ENCODE measurements at regions not wholly inside any gene's neighbourhood (a gene's known extent, or its start where the extent isn't known, plus 50 kb on each side); places are given as distances from the start of the nearest gene placed in this dataset.

DNA sequence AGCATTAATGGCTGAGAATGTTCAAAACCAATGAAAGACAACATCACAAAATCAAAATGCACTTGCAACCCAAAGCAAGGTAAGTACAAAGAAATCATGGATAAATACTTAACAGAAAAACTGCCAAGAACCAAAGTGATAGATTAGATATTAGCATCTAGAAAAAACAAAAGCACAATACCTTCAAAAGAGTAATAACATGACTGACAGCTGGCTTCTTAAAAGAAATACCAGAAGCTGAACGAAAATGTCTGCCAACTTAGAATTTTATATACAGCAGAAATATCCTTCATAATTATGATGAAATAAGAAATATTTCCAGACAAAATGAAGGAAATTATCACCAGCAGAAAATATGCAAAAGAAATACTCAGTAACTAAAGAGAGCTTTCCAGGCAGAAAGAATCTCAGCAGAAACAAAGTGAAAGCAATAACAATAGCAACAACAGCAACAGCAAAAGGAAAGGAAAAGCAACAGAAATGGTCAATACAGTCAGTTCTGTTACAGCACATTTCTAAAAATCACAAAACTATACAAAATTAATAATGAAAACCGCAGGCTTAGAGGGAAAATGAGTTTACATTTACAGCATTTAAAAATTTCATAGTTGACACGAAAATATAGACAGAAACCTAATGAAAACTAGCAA is 121.5 kb upstream of the MAN1A1 start:
- no peaks in the 10 kb centered on the region for H3K36me3 ChIP-seq
- H3K27me3 ChIP-seq (ENCODE audit: low read depth), result no peaks in the 10 kb centered on the region
- H3K4me1 ChIP-seq, result no peaks in the 10 kb centered on the region
- no peak overlapping the region for H3K4me3 ChIP-seq
- no peak overlapping the region for H3K27ac ChIP-seq
- no peak for ATAC-seq
- intact Hi-C loops (cut with DNase I), result no loop called here
- no peaks in the 10 kb centered on the region for H3K9me3 ChIP-seq
- DNase-seq, result no peak
- TF ChIP-seq, protein P1, sequence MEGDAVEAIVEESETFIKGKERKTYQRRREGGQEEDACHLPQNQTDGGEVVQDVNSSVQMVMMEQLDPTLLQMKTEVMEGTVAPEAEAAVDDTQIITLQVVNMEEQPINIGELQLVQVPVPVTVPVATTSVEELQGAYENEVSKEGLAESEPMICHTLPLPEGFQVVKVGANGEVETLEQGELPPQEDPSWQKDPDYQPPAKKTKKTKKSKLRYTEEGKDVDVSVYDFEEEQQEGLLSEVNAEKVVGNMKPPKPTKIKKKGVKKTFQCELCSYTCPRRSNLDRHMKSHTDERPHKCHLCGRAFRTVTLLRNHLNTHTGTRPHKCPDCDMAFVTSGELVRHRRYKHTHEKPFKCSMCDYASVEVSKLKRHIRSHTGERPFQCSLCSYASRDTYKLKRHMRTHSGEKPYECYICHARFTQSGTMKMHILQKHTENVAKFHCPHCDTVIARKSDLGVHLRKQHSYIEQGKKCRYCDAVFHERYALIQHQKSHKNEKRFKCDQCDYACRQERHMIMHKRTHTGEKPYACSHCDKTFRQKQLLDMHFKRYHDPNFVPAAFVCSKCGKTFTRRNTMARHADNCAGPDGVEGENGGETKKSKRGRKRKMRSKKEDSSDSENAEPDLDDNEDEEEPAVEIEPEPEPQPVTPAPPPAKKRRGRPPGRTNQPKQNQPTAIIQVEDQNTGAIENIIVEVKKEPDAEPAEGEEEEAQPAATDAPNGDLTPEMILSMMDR (IDR thresholded peaks at IDR 0.05), result no peak

- no peak overlapping the region for H3K4me3 ChIP-seq
These were observed 118.0 kb upstream of the MAN1A1 start for GRCh38 chr6:119467488-119468081.

GRCh38 chr6:119466226-119466625 is 116.7 kb upstream of the MAN1A1 start:
- intact Hi-C loops (cut with DNase I), result no loop called here

More at GRCh38 chr6:119467488-119468081, 118.0 kb upstream of the MAN1A1 start:
- intact Hi-C loops (cut with DNase I), result no loop called here
- Histone ChIP-seq H3K27me3 (ENCODE audit: low read depth) (no peaks in the 10 kb centered on the region), H3K27ac (no peak overlapping the region), H3K9me3 (no peaks in the 10 kb centered on the region), H3K4me1 (no peaks in the 10 kb centered on the region), H3K36me3 (no peaks in the 10 kb centered on the region)
- TF ChIP-seq, protein P1 (IDR thresholded peaks at IDR 0.05), result no peak
- no peak for DNase-seq
- peak in 1 of 2 donors; percentile 56 for ATAC-seq

GRCh38 chr6:119463081-119463626 is 113.6 kb upstream of the MAN1A1 start:
- no peaks in the 10 kb centered on the region for H3K36me3 ChIP-seq
- H3K27ac ChIP-seq, result no peak overlapping the region
- no peak overlapping the region for H3K4me3 ChIP-seq
- intact Hi-C loops (cut with DNase I), result no loop called here
- no peaks in the 10 kb centered on the region for H3K9me3 ChIP-seq
- H3K4me1 ChIP-seq, result no peaks in the 10 kb centered on the region
- DNase-seq (no peak), ATAC-seq (no peak)
- H3K27me3 ChIP-seq (ENCODE audit: low read depth), result no peaks in the 10 kb centered on the region
- TF ChIP-seq, protein P1 (IDR thresholded peaks at IDR 0.05), result no peak

More at GRCh38 chr6:119466226-119466625, 116.7 kb upstream of the MAN1A1 start:
- Histone ChIP-seq H3K36me3 (no peaks in the 10 kb centered on the region), H3K27ac (no peak overlapping the region), H3K27me3 (ENCODE audit: low read depth) (no peaks in the 10 kb centered on the region), H3K9me3 (no peaks in the 10 kb centered on the region), H3K4me1 (no peaks in the 10 kb centered on the region), H3K4me3 (no peak overlapping the region)
- TF ChIP-seq, protein P1 (IDR thresholded peaks at IDR 0.05), result no peak
- DNase-seq (no peak), ATAC-seq (no peak)

DNA sequence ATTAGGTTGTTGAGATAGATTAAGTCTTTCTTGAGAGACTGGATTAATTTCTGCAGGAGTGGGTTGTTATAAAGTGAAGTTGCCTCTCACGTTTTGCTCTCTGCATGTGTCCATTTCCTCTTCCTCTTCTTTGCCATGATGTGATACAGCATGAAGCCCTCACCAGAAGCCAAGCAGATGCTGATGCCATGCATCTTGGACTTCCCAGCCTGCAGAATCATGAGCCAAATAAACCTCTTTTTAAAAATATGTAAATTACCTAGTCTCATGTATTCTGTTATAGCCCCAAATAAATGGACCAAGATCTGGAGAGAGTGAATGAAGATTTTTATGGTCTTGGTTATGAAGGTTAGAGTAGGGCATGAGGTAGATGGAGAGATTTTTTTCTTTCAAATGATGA is 111.6 kb upstream of the MAN1A1 start:
- DNase-seq (no peak), ATAC-seq (no peak)
- H3K4me3 ChIP-seq, result no peak overlapping the region
- no peak overlapping the region for H3K27ac ChIP-seq
- no peaks in the 10 kb centered on the region for H3K27me3 ChIP-seq (ENCODE audit: low read depth)
- no peaks in the 10 kb centered on the region for H3K4me1 ChIP-seq
- TF ChIP-seq, protein P1 (IDR thresholded peaks at IDR 0.05), result no peak
- no peaks in the 10 kb centered on the region for H3K36me3 ChIP-seq
- intact Hi-C loops (cut with DNase I), result no loop called here
- no peaks in the 10 kb centered on the region for H3K9me3 ChIP-seq

Measured in lower lobe of right lung (tissue), 2 donors.